ENCODE measurements at regions not wholly inside any gene's neighbourhood (a gene's known extent, or its start where the extent isn't known, plus 50 kb on each side); places are given as distances from the start of the nearest gene placed in this dataset.

DNA sequence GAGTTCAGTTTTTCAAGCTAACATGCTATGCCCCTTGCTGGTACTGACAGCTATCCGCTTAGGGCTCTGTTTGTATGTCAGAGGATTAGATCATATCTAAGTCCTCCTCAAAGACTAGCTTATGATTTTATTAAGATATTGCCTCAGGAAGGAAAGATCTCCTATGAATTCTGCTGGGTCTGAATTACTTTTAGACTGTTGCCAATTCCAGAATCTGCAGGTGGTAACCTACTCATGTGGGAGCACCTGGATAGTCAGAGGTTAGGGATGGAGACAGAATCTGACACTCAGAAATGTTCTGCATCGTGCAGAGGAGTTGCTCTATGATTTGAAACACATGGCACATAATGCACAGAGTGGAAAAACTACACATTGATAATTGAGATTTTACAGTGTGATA, 843.4 kb downstream of the SLC6A15 start:
- H3K4me3 Mint-ChIP-seq = no peak overlapping the region
- no peaks in the 10 kb centered on the region for H3K36me3 ChIP-seq (ENCODE audit: control insufficient read depth, insufficient read depth, low read length)
- H3K36me3 Mint-ChIP-seq = no peaks in the 10 kb centered on the region
- ATAC-seq = no peak
- H3K9me3 ChIP-seq (ENCODE audit: control insufficient read depth, insufficient read depth, low read length) = peaks cover 3% of the 10 kb centered on the region
- intact Hi-C loops (cut with micrococcal nuclease) = no loop called here
- TF ChIP-seq, protein P1, sequence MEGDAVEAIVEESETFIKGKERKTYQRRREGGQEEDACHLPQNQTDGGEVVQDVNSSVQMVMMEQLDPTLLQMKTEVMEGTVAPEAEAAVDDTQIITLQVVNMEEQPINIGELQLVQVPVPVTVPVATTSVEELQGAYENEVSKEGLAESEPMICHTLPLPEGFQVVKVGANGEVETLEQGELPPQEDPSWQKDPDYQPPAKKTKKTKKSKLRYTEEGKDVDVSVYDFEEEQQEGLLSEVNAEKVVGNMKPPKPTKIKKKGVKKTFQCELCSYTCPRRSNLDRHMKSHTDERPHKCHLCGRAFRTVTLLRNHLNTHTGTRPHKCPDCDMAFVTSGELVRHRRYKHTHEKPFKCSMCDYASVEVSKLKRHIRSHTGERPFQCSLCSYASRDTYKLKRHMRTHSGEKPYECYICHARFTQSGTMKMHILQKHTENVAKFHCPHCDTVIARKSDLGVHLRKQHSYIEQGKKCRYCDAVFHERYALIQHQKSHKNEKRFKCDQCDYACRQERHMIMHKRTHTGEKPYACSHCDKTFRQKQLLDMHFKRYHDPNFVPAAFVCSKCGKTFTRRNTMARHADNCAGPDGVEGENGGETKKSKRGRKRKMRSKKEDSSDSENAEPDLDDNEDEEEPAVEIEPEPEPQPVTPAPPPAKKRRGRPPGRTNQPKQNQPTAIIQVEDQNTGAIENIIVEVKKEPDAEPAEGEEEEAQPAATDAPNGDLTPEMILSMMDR (IDR thresholded peaks at IDR 0.05) = no peak
- H3K4me3 ChIP-seq (ENCODE audit: low read length) = no peak overlapping the region
- no peaks in the 10 kb centered on the region for H3K27me3 ChIP-seq (ENCODE audit: control insufficient read depth, insufficient read depth, low read length)
- no peak overlapping the region for H3K27ac ChIP-seq (ENCODE audit: low read length)
- H3K9me3 Mint-ChIP-seq = peaks cover 9 to 28% of the 10 kb centered on the region in 2 donors
- no peaks in the 10 kb centered on the region for H3K4me1 ChIP-seq (ENCODE audit: control insufficient read depth, insufficient read depth, low read length)
- DNase-seq = no peak
- 39% methylated on average over 1 of the region's 2 CpGs for WGBS (ENCODE audit: insufficient coverage)
- no peak overlapping the region for H3K27ac Mint-ChIP-seq
- H3K4me1 Mint-ChIP-seq = no peaks in the 10 kb centered on the region
- no peaks in the 10 kb centered on the region for H3K27me3 Mint-ChIP-seq (ENCODE audit: low read depth in 2 of 2)

DNA sequence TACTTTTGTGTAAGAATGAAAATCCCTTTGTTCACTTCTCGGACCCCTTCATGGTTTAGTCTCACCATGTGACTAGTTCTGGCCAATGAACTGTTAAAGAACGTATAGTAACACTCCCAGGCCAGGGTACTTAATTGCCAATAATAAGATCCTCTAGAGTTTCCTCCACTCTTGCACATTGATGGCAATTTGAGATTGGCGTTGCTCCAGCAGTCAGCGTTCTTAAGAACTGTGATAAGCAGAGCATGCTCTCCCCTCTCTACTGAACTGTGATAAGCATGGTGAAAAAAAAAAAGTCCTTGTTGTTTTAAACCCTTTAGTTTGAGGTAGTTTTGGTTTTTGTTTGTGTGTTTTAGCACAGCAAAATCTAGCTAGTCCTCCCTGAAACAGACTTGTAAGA, 854.5 kb downstream of the SLC6A15 start:
- 73% methylated on average over 3 of the region's 4 CpGs for WGBS (ENCODE audit: insufficient coverage)
- H3K36me3 ChIP-seq (ENCODE audit: control insufficient read depth, insufficient read depth, low read length) = no peaks in the 10 kb centered on the region
- Mint-ChIP-seq H3K9me3 (peaks cover 9 to 25% of the 10 kb centered on the region in 2 donors), H3K27me3 (ENCODE audit: low read depth in 2 of 2) (no peaks in the 10 kb centered on the region), H3K4me3 (no peak overlapping the region), H3K36me3 (no peaks in the 10 kb centered on the region), H3K4me1 (no peaks in the 10 kb centered on the region), H3K27ac (no peak overlapping the region)
- H3K27me3 ChIP-seq (ENCODE audit: control insufficient read depth, insufficient read depth, low read length) = no peaks in the 10 kb centered on the region
- H3K9me3 ChIP-seq (ENCODE audit: control insufficient read depth, insufficient read depth, low read length) = no peaks in the 10 kb centered on the region
- TF ChIP-seq, protein P1 (IDR thresholded peaks at IDR 0.05) = no peak
- no peak for DNase-seq
- no peaks in the 10 kb centered on the region for H3K4me1 ChIP-seq (ENCODE audit: control insufficient read depth, insufficient read depth, low read length)
- H3K27ac ChIP-seq (ENCODE audit: low read length) = no peak overlapping the region
- no peak for ATAC-seq
- intact Hi-C loops (cut with micrococcal nuclease) = no loop called here
- no peak overlapping the region for H3K4me3 ChIP-seq (ENCODE audit: low read length)

DNA sequence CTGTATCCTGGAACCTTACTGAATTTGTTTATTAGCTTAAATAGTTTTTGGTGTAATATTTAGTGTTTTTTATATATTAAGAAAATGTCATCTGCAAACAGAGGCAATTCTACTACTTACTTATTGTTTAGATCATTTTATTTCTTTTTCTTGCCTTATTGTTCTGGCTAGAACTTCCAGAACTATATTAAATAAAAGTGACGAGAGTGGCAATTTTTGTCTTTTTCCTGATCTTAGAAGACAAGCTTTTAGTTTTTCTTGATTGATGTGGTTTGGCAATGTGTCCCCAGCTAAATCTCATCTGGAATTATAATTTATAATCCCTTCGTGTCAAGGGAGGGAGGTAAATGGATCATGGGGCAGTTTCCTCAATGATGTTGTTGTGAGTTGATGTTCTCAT, 857.8 kb downstream of the SLC6A15 start:
- WGBS (ENCODE audit: insufficient coverage) = 40% methylated on average over 1 of the region's 2 CpGs
- no peak overlapping the region for H3K27ac Mint-ChIP-seq
- ATAC-seq = no peak

DNA sequence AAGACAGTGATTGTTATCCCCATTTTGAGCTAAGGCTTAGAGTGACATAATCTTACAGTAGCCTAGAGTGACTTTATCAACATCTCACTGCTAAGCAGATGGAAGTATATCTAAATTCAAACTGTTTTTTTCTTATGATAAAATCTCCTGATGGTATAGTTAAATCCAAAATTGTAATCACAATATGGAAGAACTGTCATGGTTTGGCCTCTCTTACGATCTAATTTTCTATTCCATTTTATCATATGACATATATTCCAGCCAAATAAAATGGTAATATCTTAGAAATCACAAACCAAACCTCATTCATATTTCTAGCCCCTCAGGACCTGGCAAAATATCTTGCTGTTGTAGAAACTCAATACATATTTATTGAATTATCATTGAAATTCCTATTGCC, 864.7 kb downstream of the SLC6A15 start:
- 57% methylated on average over 1 of the region's 1 CpG for WGBS (ENCODE audit: insufficient coverage)
- Histone ChIP-seq H3K27me3 (ENCODE audit: control insufficient read depth, insufficient read depth, low read length) (no peaks in the 10 kb centered on the region), H3K9me3 (ENCODE audit: control insufficient read depth, insufficient read depth, low read length) (peaks cover 10% of the 10 kb centered on the region), H3K27ac (ENCODE audit: low read length) (no peak overlapping the region), H3K4me3 (ENCODE audit: low read length) (no peak overlapping the region), H3K36me3 (ENCODE audit: control insufficient read depth, insufficient read depth, low read length) (no peaks in the 10 kb centered on the region), H3K4me1 (ENCODE audit: control insufficient read depth, insufficient read depth, low read length) (no peaks in the 10 kb centered on the region)
- peaks cover 6% of the 10 kb centered on the region for H3K36me3 Mint-ChIP-seq
- no peak for ATAC-seq
- DNase-seq = no peak
- no peak overlapping the region for H3K4me3 Mint-ChIP-seq
- intact Hi-C loops (cut with micrococcal nuclease) = no loop called here
- H3K4me1 Mint-ChIP-seq = no peaks in the 10 kb centered on the region
- TF ChIP-seq, protein P1 (IDR thresholded peaks at IDR 0.05) = no peak
- H3K27me3 Mint-ChIP-seq (ENCODE audit: low read depth in 2 of 2) = no peaks in the 10 kb centered on the region
- no peak overlapping the region for H3K27ac Mint-ChIP-seq
- peaks cover under 1 to 12% of the 10 kb centered on the region in 2 donors for H3K9me3 Mint-ChIP-seq

More for the DNA sequence above, 857.8 kb downstream of the SLC6A15 start:
- no peaks in the 10 kb centered on the region for H3K4me1 ChIP-seq (ENCODE audit: control insufficient read depth, insufficient read depth, low read length)
- no peak for DNase-seq
- no peaks in the 10 kb centered on the region for H3K9me3 ChIP-seq (ENCODE audit: control insufficient read depth, insufficient read depth, low read length)
- H3K4me3 Mint-ChIP-seq = no peak overlapping the region
- H3K27me3 Mint-ChIP-seq (ENCODE audit: low read depth in 2 of 2) = no peaks in the 10 kb centered on the region
- H3K27me3 ChIP-seq (ENCODE audit: control insufficient read depth, insufficient read depth, low read length) = no peaks in the 10 kb centered on the region
- peaks cover 10 to 21% of the 10 kb centered on the region in 2 donors for H3K9me3 Mint-ChIP-seq
- TF ChIP-seq, protein P1 (IDR thresholded peaks at IDR 0.05) = no peak
- no peaks in the 10 kb centered on the region for H3K36me3 Mint-ChIP-seq
- no peaks in the 10 kb centered on the region for H3K4me1 Mint-ChIP-seq
- H3K36me3 ChIP-seq (ENCODE audit: control insufficient read depth, insufficient read depth, low read length) = no peaks in the 10 kb centered on the region
- H3K4me3 ChIP-seq (ENCODE audit: low read length) = no peak overlapping the region
- no peak overlapping the region for H3K27ac ChIP-seq (ENCODE audit: low read length)
- intact Hi-C loops (cut with micrococcal nuclease) = no loop called here

Measured in natural killer cell (primary cell).